GM19025 (cell line): ENCODE measurements at regions not wholly inside any gene's neighbourhood (a gene's known extent, or its start where the extent isn't known, plus 50 kb on each side); places are given as distances from the start of the nearest gene placed in this dataset.
"Not testable (repeated sequence)": the region's sequence is repeated elsewhere in the genome, so short reads cannot be mapped to it uniquely, and the experiment has no call there.

Source experiments
- ATAC-seq: cut with Tn5 transposase; IDR thresholded peaks from one replicate; pipeline ENCODE4 v1.9.1; 2021; ENCODE audit warnings: mild to moderate bottlenecking, low read depth, moderate library complexity; ENCODE audit not compliant: unreplicated experiment

- no peak for ATAC-seq
Observed at GRCh38 chr14:71383510-71383909, 476.3 kb downstream of the PCNX1 start.

- ATAC-seq: no peak
Observed at GRCh38 chr14:71384007-71384845, 477.0 kb downstream of the PCNX1 start.

GRCh38 chr14:71387753-71388152 is 480.5 kb downstream of the PCNX1 start:
- ATAC-seq: no peak

GRCh38 chr14:71388336-71388735 is 481.1 kb downstream of the PCNX1 start:
- no peak for ATAC-seq

GRCh38 chr14:71388862-71389261 is 481.6 kb downstream of the PCNX1 start:
- no peak for ATAC-seq

GRCh38 chr14:71394386-71394785 is 487.1 kb downstream of the PCNX1 start:
- ATAC-seq: no peak

- ATAC-seq: no peak
Observed at GRCh38 chr14:71395151-71395604, 487.9 kb downstream of the PCNX1 start.

- no peak for ATAC-seq
Observed at GRCh38 chr14:71395636-71396035, 488.4 kb downstream of the PCNX1 start.

GRCh38 chr14:71396050-71396677 is 488.9 kb downstream of the PCNX1 start:
- ATAC-seq: no peak

- no peak for ATAC-seq
Observed at GRCh38 chr14:71397371-71397770, 490.1 kb downstream of the PCNX1 start.

- no peak for ATAC-seq
Observed at GRCh38 chr14:71398450-71398849, 491.2 kb downstream of the PCNX1 start.

GRCh38 chr14:71399057-71399487 is 491.8 kb downstream of the PCNX1 start:
- peak; percentile 66 for ATAC-seq

GRCh38 chr14:71400871-71401321 is 493.6 kb downstream of the PCNX1 start:
- ATAC-seq: no peak

- ATAC-seq: not testable (repeated sequence)
Observed at GRCh38 chr14:71402415-71402814, 495.2 kb downstream of the PCNX1 start.

- ATAC-seq: no peak
Observed at GRCh38 chr14:71403656-71404055, 496.4 kb downstream of the PCNX1 start.

GRCh38 chr14:71405676-71406075 is 498.4 kb downstream of the PCNX1 start:
- no peak for ATAC-seq

GRCh38 chr14:71408362-71409030 is 501.2 kb downstream of the PCNX1 start:
- no peak for ATAC-seq

- no peak for ATAC-seq
Observed at GRCh38 chr14:71410578-71411284, 503.5 kb downstream of the PCNX1 start.

GRCh38 chr14:71411285-71411595 is 504.0 kb downstream of the PCNX1 start:
- ATAC-seq: no peak

- ATAC-seq: no peak
Observed at GRCh38 chr14:71411738-71412137, 504.5 kb downstream of the PCNX1 start.
